Adrenal gland (tissue), 9 donors: ENCODE measurements at regions not wholly inside any gene's neighbourhood (a gene's known extent, or its start where the extent isn't known, plus 50 kb on each side); places are given as distances from the start of the nearest gene placed in this dataset.

Source experiments
- DNase-seq, 7 donors: peaks; one replicate each; pipeline ENCODE4 v3.0.0-alpha.2; 2019 to 2020
- H3K27ac ChIP-seq, 5 donors: fragments of 200-600 bp; sonication (generic) in 4 of 5; 1 replicate in 3 of 5; 2 replicates in 2 of 5; pipeline versions ENCODE4 v1.5.1 to v1.8.0; 2016 to 2020; ENCODE audit warnings: mild to moderate bottlenecking in 1 of 5
- H3K27me3 ChIP-seq: fragments of 200-600 bp; 2 replicates; pipeline ENCODE4 v1.8.0; 2021
- H3K36me3 ChIP-seq, 2 donors: fragments of 200-600 bp; replicated peaks in 1 of 2; 1 replicate in 1 of 2; 2 replicates in 1 of 2; pipeline versions ENCODE4 v1.5.1 to v1.8.0; 2018 to 2022
- H3K4me1 ChIP-seq, 2 donors: fragments of 200-600 bp; replicated peaks in 1 of 2; 1 replicate in 1 of 2; 2 replicates in 1 of 2; pipeline versions ENCODE4 v1.5.1 to v1.8.0; 2018 to 2021
- H3K4me3 ChIP-seq, 4 donors: fragments of 200-600 bp; sonication (generic) in 3 of 4; one replicate each; pipeline ENCODE4 v1.5.1; 2016 to 2018
- H3K9me3 ChIP-seq, 3 donors: fragments of 200-600 bp; sonication (generic) in 1 of 3; replicated peaks in 1 of 3; 1 replicate in 2 of 3; 2 replicates in 1 of 3; pipeline versions ENCODE4 v1.5.1 to v1.8.0; 2016 to 2021
- POLR2A ChIP-seq, 2 donors: fragments of 450-650 bp; IDR thresholded peaks; one replicate each; pipeline ENCODE4 v1.6.1; 2017; ENCODE audit warnings: antibody characterized with exemption in 2 of 2, mild to moderate bottlenecking in 2 of 2, moderate library complexity in 1 of 2
- WGBS, 4 donors: extraction: QIAGEN DNeasy Blood & Tissue Kit in 2 of 4; methylation state at CpG; one replicate each; pipeline versions ENCODE4 v1.1.5 to v1.1.7; 2013 to 2017; 5-methylcytosine and 5-hydroxymethylcytosine counted together
- intact Hi-C, 2 donors: fragments of 100-400 bp; cut with DNase I; formaldehyde crosslinking; loops; one replicate each; pipeline versions ENCODE4 v1.14.1 to v1.15.0; 2022 to 2023
- TF ChIP-seq, protein P1 (sequence below), 6 experiments: fragments of 450-650 bp in 4 of 6; fragments of 200-600 bp in 2 of 6; sonication (generic) in 1 of 6; IDR thresholded peaks; 1 replicate in 5 of 6; 2 replicates in 1 of 6; pipeline versions ENCODE4 v1.5.1 to v1.8.0; 2016 to 2021; ENCODE audit warnings: antibody characterized with exemption in 6 of 6, mild to moderate bottlenecking in 2 of 6, moderate library complexity in 1 of 6
- donor health status: healthy with polysubstance abuse.
- donor health status: Bipolar disorder and iron deficiency.
- donor health status: DM: yes; HTN: yes; CAD: no.
- donor health status: DM: no; HTN: no; CAD: no.
- donor health status: DM: no; HTN: no; CAD: no.

- Histone ChIP-seq H3K36me3 (no peaks in the 10 kb centered on the region), H3K4me1 (no peaks in the 10 kb centered on the region), H3K4me3 (no peak overlapping the region), H3K27me3 (no peaks in the 10 kb centered on the region), H3K27ac (no peak overlapping the region), H3K9me3 (no peaks in the 10 kb centered on the region)
- 84 to 98% (median 89%) methylated on average over 3 of the region's 3 CpGs for WGBS, 4 donors
- TF ChIP-seq POLR2A (IDR thresholded peaks at IDR 0.05), result no peak
- TF ChIP-seq, protein P1, sequence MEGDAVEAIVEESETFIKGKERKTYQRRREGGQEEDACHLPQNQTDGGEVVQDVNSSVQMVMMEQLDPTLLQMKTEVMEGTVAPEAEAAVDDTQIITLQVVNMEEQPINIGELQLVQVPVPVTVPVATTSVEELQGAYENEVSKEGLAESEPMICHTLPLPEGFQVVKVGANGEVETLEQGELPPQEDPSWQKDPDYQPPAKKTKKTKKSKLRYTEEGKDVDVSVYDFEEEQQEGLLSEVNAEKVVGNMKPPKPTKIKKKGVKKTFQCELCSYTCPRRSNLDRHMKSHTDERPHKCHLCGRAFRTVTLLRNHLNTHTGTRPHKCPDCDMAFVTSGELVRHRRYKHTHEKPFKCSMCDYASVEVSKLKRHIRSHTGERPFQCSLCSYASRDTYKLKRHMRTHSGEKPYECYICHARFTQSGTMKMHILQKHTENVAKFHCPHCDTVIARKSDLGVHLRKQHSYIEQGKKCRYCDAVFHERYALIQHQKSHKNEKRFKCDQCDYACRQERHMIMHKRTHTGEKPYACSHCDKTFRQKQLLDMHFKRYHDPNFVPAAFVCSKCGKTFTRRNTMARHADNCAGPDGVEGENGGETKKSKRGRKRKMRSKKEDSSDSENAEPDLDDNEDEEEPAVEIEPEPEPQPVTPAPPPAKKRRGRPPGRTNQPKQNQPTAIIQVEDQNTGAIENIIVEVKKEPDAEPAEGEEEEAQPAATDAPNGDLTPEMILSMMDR (IDR thresholded peaks at IDR 0.05), result no peak
- intact Hi-C loops, result no loop called here
- DNase-seq, result no peak
Measured at GRCh38 chr2:155364766-155365165, 666.3 kb downstream of the KCNJ3 start.

DNA sequence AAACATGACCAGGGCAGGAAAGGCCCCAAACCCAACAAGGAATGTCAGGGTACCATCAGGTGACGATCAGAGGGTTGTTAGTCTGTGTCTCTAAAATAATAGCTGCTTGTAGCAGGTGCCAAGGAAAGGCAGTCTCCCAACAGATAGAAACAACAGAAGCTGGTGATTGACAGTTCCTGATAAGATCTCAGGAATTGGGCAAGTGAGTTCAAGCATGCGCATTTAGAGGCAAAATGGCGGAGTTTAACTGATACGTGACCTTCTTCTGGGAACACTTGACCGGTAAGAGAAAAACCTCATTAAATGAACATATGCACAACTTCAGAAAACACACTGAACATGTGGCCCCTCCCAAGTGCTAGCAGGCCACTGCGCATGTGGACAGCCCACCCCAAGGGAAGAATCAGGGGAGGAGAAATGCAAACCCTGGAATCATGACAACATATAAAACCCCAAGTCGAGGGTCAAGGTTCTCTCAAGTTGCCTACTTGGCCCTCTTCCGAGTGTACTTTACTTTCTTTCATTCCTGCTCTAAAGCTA is 664.9 kb downstream of the KCNJ3 start:
- no peaks in the 10 kb centered on the region for H3K36me3 ChIP-seq
- no peaks in the 10 kb centered on the region for H3K27me3 ChIP-seq
- no peak overlapping the region for H3K4me3 ChIP-seq
- intact Hi-C loops, result no loop called here
- TF ChIP-seq POLR2A (IDR thresholded peaks at IDR 0.05), result no peak
- TF ChIP-seq, protein P1 (IDR thresholded peaks at IDR 0.05), result no peak
- WGBS, 4 donors, result 81 to 84% (median 82%) methylated on average over 8 of the region's 8 CpGs
- H3K9me3 ChIP-seq, result no peaks in the 10 kb centered on the region
- H3K4me1 ChIP-seq, result no peaks in the 10 kb centered on the region
- no peak for DNase-seq
- H3K27ac ChIP-seq, result no peak overlapping the region

DNA sequence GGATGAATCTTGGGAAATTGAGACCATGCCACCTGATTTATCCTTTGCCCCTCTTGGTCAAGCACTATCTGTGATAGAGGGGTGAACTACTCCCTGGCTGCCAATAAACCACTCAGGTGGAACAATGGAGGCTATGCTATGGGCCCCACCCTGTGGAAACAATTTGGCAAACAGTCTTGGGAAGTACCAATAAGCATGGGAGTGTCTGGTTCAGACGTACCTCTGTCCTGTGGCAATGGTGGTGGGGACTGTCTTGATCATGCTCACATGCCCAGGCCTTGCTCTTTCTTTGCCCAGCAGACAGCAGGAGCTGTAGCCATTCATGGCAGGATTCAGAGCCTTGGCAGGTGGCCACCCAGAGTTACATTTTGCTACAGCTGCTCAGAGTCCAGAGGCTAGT is 658.7 kb downstream of the KCNJ3 start:
- no peak for DNase-seq
- intact Hi-C loops, result no loop called here
- H3K27ac ChIP-seq, result no peak overlapping the region
- H3K36me3 ChIP-seq, result no peaks in the 10 kb centered on the region
- no peaks in the 10 kb centered on the region for H3K9me3 ChIP-seq
- no peaks in the 10 kb centered on the region for H3K4me1 ChIP-seq
- no peak overlapping the region for H3K4me3 ChIP-seq
- TF ChIP-seq POLR2A (IDR thresholded peaks at IDR 0.05), result no peak
- TF ChIP-seq, protein P1 (IDR thresholded peaks at IDR 0.05), result no peak
- H3K27me3 ChIP-seq, result no peaks in the 10 kb centered on the region
- WGBS, 4 donors, result 39 to 71% (median 60%) methylated on average over 1 of the region's 1 CpG; no CpG with 5 or more reads in 1 of the 4 donors

DNA sequence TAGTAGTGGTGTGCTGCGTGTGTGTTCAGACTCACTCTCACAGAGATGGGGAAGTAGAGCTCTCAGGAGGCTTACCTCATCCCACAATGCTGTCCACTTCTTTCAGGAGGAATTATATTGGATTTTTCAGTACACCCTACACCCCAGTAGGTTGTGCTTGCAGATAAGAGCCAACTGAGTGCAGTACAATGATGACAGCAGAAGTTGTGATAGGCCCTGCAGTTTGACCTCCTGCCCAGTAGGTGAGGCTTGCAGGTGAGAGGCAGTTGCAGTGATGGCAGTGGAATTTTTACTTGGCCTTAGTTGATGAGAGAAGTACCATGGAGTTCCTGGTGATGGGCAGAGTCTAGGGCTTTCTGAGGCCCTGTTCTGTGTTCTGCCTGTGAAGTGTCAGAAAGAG is 657.8 kb downstream of the KCNJ3 start:
- Histone ChIP-seq H3K27me3 (no peaks in the 10 kb centered on the region), H3K4me1 (no peaks in the 10 kb centered on the region), H3K36me3 (no peaks in the 10 kb centered on the region), H3K9me3 (no peaks in the 10 kb centered on the region), H3K27ac (no peak overlapping the region), H3K4me3 (no peak overlapping the region)
- intact Hi-C loops, result no loop called here
- WGBS, 4 donors, result 85 to 95% (median 86%) methylated on average over 1 of the region's 1 CpG
- TF ChIP-seq POLR2A (IDR thresholded peaks at IDR 0.05), result no peak
- TF ChIP-seq, protein P1 (IDR thresholded peaks at IDR 0.05), result no peak
- DNase-seq, result no peak
